KMS-11 (cell line): ENCODE measurements at regions not wholly inside any gene's neighbourhood (a gene's known extent, or its start where the extent isn't known, plus 50 kb on each side); places are given as distances from the start of the nearest gene placed in this dataset.

Experiments
- H2AFZ ChIP-seq: fragments of 200-600 bp; sonication (generic); 2 replicates; pipeline ENCODE4 v1.6.1; 2016; ENCODE audit warnings: antibody characterized with exemption, mixed run types, low read depth
- H3K27ac ChIP-seq: fragments of 200-600 bp; sonication (generic); 2 replicates; pipeline ENCODE4 v1.6.1; 2016; ENCODE audit warnings: mild to moderate bottlenecking, mixed run types
- H3K27me3 ChIP-seq: fragments of 200-600 bp; sonication (generic); 2 replicates; pipeline ENCODE4 v1.6.1; 2017; ENCODE audit warnings: mild to moderate bottlenecking, low read depth, mixed run types, moderate library complexity; ENCODE audit not compliant: insufficient read depth
- H3K36me3 ChIP-seq: fragments of 200-600 bp; sonication (generic); 2 replicates; pipeline ENCODE4 v1.6.1; 2017; ENCODE audit warnings: mild to moderate bottlenecking, mixed run types; ENCODE audit not compliant: insufficient read depth
- H3K4me1 ChIP-seq: fragments of 200-600 bp; sonication (generic); 2 replicates; pipeline ENCODE4 v1.6.1; 2016; ENCODE audit warnings: mild to moderate bottlenecking, low read depth, mixed run types; ENCODE audit not compliant: poor library complexity, severe bottlenecking
- H3K4me2 ChIP-seq: fragments of 200-600 bp; sonication (generic); 2 replicates; pipeline ENCODE4 v1.7.0; 2016; ENCODE audit warnings: mild to moderate bottlenecking, mixed run types
- H3K4me3 ChIP-seq: fragments of 200-600 bp; sonication (generic); IDR thresholded peaks from 2 replicates; pipeline ENCODE4 v1.6.1; 2017; ENCODE audit warnings: low read depth, low read length, mixed read lengths; ENCODE audit not compliant: insufficient read depth
- H3K79me2 ChIP-seq: fragments of 200-600 bp; sonication (generic); 2 replicates; pipeline ENCODE4 v1.6.1; 2016; ENCODE audit warnings: low read depth, mixed run types; ENCODE audit not compliant: insufficient read depth
- H3K9ac ChIP-seq: fragments of 200-600 bp; sonication (generic); 2 replicates; pipeline ENCODE4 v1.6.1; 2016; ENCODE audit warnings: mild to moderate bottlenecking, mixed run types
- H4K20me1 ChIP-seq: fragments of 200-600 bp; sonication (generic); 2 replicates; pipeline ENCODE4 v1.6.1; 2016; ENCODE audit warnings: mild to moderate bottlenecking, mixed run types; ENCODE audit not compliant: insufficient read depth
- TF ChIP-seq, protein P1 (sequence below): fragments of 200-600 bp; sonication (generic); conservative IDR thresholded peaks from 2 replicates; pipeline ENCODE4 v1.6.1; 2017; ENCODE audit warnings: low read depth, mild to moderate bottlenecking, antibody characterized with exemption, low read length, moderate library complexity, mixed read lengths

DNA sequence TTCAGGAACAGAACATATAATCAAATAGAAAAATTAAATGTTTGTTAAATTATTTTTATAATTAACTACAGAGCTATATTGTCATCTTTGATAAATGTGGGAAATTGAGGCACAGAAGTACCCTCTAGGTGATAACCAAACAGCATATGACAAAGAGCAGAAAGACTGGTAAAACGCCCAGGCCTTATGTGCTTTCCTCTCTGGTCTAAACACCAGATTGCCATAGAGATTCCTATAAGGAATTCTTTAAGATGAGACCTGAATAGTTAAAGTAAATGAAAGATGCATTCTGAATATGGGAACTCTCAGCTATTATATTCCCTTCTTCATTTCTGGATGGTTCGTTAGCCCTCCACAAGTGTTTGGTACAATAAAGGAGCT, 140.0 kb upstream of the SOX5 start:
- Histone ChIP-seq H3K9ac (no peak overlapping the region), H3K4me2 (no peak overlapping the region), H3K27me3 (no peaks in the 10 kb centered on the region), H3K79me2 (no peaks in the 10 kb centered on the region), H3K36me3 (no peaks in the 10 kb centered on the region), H3K4me1 (no peaks in the 10 kb centered on the region), H4K20me1 (no peaks in the 10 kb centered on the region), H2AFZ (no peak overlapping the region), H3K27ac (no peak overlapping the region), H3K4me3 (no peak overlapping the region)
- TF ChIP-seq, protein P1, sequence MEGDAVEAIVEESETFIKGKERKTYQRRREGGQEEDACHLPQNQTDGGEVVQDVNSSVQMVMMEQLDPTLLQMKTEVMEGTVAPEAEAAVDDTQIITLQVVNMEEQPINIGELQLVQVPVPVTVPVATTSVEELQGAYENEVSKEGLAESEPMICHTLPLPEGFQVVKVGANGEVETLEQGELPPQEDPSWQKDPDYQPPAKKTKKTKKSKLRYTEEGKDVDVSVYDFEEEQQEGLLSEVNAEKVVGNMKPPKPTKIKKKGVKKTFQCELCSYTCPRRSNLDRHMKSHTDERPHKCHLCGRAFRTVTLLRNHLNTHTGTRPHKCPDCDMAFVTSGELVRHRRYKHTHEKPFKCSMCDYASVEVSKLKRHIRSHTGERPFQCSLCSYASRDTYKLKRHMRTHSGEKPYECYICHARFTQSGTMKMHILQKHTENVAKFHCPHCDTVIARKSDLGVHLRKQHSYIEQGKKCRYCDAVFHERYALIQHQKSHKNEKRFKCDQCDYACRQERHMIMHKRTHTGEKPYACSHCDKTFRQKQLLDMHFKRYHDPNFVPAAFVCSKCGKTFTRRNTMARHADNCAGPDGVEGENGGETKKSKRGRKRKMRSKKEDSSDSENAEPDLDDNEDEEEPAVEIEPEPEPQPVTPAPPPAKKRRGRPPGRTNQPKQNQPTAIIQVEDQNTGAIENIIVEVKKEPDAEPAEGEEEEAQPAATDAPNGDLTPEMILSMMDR, result no peak

DNA sequence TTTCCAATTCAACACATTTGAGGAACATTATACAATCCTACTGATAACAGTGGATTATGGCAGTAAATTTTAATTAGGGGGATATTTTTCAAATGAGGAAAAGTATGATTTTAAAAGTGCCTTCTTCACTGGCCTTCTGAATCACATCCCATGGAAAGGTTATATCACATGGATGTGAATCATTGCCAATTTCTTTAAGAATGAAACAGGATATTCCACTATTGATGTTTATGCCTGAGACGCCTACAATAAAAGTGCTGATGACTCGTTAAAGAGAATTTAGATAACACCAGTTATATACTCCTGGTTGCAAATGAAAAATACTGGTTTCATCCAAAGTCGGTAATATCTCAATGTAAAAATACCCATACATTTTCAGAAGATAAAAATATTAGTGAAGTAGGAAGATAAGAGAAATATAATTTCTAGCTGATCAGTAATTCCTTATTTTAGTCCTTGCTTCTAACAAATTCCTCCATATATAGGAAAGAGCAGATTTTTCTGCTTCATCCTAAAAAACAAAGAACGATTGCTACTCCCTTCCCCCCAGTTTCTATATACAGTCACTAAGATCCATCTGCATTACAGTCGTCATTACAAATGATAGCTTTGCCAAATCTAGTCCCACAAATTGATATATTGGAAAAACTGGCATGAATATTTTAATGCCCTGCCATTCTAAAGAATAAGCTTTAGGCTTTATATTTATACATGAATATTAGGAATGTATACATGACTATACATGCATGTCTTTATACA, 139.5 kb upstream of the SOX5 start:
- H4K20me1 ChIP-seq, result no peaks in the 10 kb centered on the region
- TF ChIP-seq, protein P1, result no peak
- no peaks in the 10 kb centered on the region for H3K4me1 ChIP-seq
- H2AFZ ChIP-seq, result no peak overlapping the region
- no peaks in the 10 kb centered on the region for H3K27me3 ChIP-seq
- no peak overlapping the region for H3K4me3 ChIP-seq
- H3K36me3 ChIP-seq, result no peaks in the 10 kb centered on the region
- H3K9ac ChIP-seq, result no peak overlapping the region
- H3K79me2 ChIP-seq, result no peaks in the 10 kb centered on the region
- no peak overlapping the region for H3K27ac ChIP-seq
- H3K4me2 ChIP-seq, result no peak overlapping the region

DNA sequence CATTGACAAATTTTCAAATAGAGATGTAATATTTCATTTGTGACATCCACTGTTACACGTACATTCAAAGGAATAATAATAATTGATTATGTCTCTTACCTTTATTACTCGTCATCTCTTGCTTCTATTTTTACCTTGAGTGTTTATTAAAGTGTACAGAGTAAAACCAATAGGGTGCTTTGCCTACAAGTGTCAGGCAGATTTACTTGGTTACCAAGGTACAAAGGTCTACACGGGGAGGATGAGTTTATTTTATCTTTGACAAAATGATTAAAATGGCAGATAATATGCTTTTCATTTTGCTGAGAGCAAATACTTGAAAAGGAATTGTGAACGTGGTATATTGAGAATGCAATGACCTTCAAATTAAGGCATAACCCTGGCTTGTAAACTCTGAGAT, 137.8 kb upstream of the SOX5 start:
- Histone ChIP-seq H3K27me3 (no peaks in the 10 kb centered on the region), H3K79me2 (no peaks in the 10 kb centered on the region), H3K9ac (no peak overlapping the region), H3K27ac (no peak overlapping the region), H4K20me1 (no peaks in the 10 kb centered on the region), H3K4me1 (no peaks in the 10 kb centered on the region), H3K4me3 (no peak overlapping the region), H3K36me3 (no peaks in the 10 kb centered on the region), H3K4me2 (no peak overlapping the region), H2AFZ (no peak overlapping the region)
- TF ChIP-seq, protein P1, result no peak

DNA sequence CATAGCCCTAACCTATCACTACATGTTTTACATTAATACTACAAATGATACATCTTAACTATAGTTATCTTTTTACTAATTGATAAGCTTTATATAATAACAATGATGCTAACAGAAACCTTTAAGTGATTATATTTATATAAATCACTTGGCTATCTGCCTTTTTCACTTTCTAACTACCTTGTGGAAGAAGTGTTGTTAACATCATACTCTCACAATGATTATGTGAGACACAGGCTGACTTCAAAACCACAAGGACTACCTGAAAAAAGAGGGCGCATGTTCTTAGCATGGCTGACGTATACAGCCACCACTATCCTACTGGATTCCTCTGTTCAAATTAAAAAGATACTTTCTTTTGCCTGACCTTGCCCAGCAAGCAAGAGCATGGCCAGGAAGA, 135.3 kb upstream of the SOX5 start:
- Histone ChIP-seq H3K79me2 (no peaks in the 10 kb centered on the region), H3K36me3 (no peaks in the 10 kb centered on the region), H3K27ac (no peak overlapping the region), H3K4me1 (no peaks in the 10 kb centered on the region), H3K27me3 (no peaks in the 10 kb centered on the region), H3K9ac (no peak overlapping the region), H3K4me2 (no peak overlapping the region), H3K4me3 (no peak overlapping the region), H2AFZ (no peak overlapping the region), H4K20me1 (no peaks in the 10 kb centered on the region)
- TF ChIP-seq, protein P1, result no peak
